ENCODE measurements at regions not wholly inside any gene's neighbourhood (a gene's known extent, or its start where the extent isn't known, plus 50 kb on each side); places are given as distances from the start of the nearest gene placed in this dataset.

DNA sequence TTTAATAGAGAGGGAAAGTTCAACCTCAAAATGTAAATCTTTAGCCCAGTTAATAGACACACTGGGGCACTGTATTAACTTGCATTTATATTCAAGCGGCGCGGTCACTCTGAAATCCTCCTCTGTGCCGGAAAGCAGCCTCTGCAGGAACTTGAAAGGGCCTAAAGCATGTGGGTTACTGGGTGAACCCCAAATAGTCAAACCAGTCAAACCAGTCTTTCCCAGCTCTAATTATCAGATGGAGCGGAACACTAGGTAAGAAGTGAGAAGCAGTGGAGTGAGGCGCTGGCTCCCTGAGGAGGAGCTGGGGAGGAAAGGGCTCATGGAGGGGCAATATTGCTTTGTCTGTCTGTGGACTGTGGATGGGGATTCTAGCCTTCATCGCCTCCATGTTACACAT, 531.3 kb downstream of the QKI start:
- Histone ChIP-seq H3K4me1 (no peaks in the 10 kb centered on the region), H3K27ac (no peak overlapping the region)

DNA sequence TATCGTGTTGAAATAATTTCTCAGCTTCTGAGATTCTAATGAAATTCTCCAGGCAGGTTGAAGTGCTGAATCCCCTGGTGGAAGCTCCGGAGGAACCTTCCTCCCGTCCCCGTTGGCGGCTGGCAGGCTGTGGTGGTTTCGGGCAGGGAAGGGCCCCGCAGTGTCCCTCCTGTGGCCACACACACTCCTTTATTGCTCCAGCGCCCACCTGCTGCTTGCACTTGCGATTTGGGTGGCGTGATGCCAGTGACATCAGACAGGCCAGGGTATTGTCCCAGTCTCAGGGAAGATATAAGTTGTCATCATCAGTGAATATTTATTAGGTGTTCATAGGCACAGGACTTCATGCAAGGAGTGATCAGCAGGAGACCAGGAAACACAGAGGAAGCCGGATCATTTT, 530.4 kb downstream of the QKI start:
- no peak for ATAC-seq
- TF ChIP-seq, protein P1, sequence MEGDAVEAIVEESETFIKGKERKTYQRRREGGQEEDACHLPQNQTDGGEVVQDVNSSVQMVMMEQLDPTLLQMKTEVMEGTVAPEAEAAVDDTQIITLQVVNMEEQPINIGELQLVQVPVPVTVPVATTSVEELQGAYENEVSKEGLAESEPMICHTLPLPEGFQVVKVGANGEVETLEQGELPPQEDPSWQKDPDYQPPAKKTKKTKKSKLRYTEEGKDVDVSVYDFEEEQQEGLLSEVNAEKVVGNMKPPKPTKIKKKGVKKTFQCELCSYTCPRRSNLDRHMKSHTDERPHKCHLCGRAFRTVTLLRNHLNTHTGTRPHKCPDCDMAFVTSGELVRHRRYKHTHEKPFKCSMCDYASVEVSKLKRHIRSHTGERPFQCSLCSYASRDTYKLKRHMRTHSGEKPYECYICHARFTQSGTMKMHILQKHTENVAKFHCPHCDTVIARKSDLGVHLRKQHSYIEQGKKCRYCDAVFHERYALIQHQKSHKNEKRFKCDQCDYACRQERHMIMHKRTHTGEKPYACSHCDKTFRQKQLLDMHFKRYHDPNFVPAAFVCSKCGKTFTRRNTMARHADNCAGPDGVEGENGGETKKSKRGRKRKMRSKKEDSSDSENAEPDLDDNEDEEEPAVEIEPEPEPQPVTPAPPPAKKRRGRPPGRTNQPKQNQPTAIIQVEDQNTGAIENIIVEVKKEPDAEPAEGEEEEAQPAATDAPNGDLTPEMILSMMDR (IDR thresholded peaks at IDR 0.05) = no peak
- intact Hi-C loops (cut with DNase I) = no loop called here
- Histone ChIP-seq H3K4me3 (no peak overlapping the region), H3K4me1 (no peaks in the 10 kb centered on the region), H3K9me3 (no peaks in the 10 kb centered on the region), H3K27me3 (peaks cover 7% of the 10 kb centered on the region), H3K27ac (no peak overlapping the region), H3K36me3 (no peaks in the 10 kb centered on the region)
- no peak for DNase-seq

More for the DNA sequence above, 531.3 kb downstream of the QKI start:
- no peaks in the 10 kb centered on the region for H3K9me3 ChIP-seq
- TF ChIP-seq, protein P1 (IDR thresholded peaks at IDR 0.05) = no peak
- peak; percentile 80 for ATAC-seq
- H3K27me3 ChIP-seq = peaks cover 7% of the 10 kb centered on the region
- H3K36me3 ChIP-seq = no peaks in the 10 kb centered on the region
- intact Hi-C loops (cut with DNase I) = no loop called here
- DNase-seq = no peak
- H3K4me3 ChIP-seq = no peak overlapping the region

DNA sequence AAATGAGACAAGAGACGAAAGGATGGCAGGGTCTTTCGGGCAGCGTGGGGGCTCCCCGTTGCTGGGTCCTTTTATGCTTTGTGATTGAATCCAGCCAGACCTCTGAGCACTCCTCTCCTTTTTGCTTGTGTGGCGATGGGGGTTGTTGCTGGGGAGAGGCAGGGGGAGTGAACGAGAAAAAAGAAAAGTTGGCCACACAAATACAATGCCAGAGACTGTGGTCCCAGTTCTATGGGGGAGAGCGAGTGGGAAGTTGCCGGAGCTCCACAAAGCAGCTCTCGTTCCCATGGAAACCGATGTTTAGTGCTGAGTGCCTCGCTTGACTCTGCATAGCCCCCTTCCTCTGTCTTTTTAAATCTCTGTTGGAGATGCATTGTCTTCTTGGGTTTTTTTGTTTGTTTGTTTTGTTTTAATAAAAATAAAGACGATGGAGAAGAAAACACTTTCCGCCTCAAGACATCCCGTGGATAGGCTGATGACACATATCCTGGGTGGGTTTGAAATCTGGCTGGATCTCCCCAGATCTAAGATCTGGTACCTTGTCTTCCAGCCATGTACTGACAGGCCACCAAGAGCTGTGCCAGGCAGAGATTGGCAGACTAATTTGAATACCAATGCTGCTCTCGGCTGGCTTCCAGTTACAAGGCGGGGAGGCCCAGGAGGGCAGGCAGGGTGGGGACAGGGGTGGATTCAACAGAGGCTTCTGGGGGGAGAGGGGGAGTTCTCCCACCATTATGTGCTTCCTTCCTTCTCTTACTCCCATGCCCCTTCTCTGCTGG, 529.3 kb downstream of the QKI start:
- Histone ChIP-seq H3K27ac (no peak overlapping the region), H3K9me3 (no peaks in the 10 kb centered on the region), H3K4me1 (no peaks in the 10 kb centered on the region), H3K36me3 (no peaks in the 10 kb centered on the region), H3K27me3 (peaks cover 7% of the 10 kb centered on the region), H3K4me3 (no peak overlapping the region)
- intact Hi-C loops (cut with DNase I) = no loop called here
- TF ChIP-seq, protein P1 (IDR thresholded peaks at IDR 0.05) = no peak
- ATAC-seq (peak; percentile 20), DNase-seq (no peak)

DNA sequence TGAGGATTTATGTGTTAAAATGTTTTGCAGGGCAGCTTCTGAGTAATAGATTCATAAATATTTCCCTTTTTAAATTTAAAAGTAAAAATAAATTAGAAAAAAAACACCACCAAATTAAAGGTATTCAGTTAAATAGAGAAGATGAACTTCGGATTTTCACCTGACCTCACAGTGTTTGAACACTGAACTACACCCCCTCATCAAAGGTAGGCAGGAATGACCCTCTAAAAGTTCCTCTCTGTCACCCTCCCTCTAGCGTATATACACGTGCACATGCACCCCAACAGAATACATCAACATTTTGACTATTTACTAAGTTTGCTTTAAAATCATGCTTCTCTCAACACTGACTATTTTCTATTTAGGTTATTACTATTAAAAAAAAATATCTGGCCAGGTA, 528.3 kb downstream of the QKI start:
- TF ChIP-seq, protein P1 (IDR thresholded peaks at IDR 0.05) = no peak
- DNase-seq (no peak), ATAC-seq (no peak)
- intact Hi-C loops (cut with DNase I) = no loop called here
- Histone ChIP-seq H3K27ac (no peak overlapping the region), H3K4me3 (no peak overlapping the region), H3K36me3 (no peaks in the 10 kb centered on the region), H3K9me3 (no peaks in the 10 kb centered on the region), H3K4me1 (no peaks in the 10 kb centered on the region), H3K27me3 (peaks cover 7% of the 10 kb centered on the region)

DNA sequence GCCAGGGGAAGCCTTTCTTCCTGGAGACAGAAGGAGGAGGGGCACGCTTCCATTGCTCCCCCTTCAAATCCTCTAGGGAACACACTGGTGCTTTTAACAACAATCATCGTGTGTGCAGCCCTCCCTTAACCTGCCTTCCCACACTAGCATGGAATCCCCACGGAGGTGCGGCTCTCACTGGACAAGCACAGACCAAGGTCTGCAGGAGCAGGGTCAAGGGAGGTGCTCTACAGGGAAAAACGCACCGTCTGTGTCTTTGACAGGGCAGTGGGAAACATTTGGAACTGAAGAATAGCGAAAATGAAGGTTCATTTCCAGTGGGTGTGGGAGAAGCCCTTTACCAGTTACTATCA, 527.1 kb downstream of the QKI start:
- ATAC-seq (no peak), DNase-seq (no peak)
- Histone ChIP-seq H3K9me3 (no peaks in the 10 kb centered on the region), H3K27ac (no peak overlapping the region), H3K27me3 (peaks cover 7% of the 10 kb centered on the region), H3K4me1 (no peaks in the 10 kb centered on the region), H3K4me3 (no peak overlapping the region), H3K36me3 (no peaks in the 10 kb centered on the region)
- intact Hi-C loops (cut with DNase I) = no loop called here
- TF ChIP-seq, protein P1 (IDR thresholded peaks at IDR 0.05) = no peak
